ENCODE measurements at regions not wholly inside any gene's neighbourhood (a gene's known extent, or its start where the extent isn't known, plus 50 kb on each side); places are given as distances from the start of the nearest gene placed in this dataset.

DNA sequence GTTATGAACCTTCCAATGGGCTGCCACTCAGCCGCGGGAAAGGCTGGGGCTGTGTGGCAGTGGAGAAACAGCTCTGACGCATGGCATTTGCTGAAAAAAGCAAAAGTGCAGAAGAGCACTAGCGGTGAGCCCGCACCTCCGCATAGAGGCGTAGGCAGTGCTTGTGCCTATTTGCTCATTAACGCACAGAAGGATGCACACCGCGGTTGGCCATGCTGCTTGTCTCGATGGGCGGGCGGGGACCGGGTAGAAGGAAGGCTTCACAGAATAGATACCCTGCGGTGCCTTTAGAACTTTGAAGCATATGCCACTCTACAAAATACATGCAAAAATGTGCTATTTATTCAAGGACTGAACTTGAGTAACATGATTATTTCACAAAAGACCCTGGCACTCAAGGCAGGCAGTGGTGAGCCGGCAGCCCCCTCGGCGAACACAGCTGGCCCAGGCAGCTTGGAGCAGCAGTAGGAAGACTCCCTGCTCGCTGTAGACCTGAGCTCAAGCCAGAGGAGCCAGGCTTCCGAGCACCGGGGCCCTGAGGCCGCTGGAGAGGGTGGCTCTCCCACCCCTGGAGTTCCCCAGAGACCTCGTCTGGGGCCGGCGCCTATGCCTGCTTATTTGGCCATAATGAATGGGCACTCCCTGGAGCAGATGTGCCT is 71.5 kb downstream of the SIK1 start:
- Mint-ChIP-seq H3K27me3 (no peaks in the 10 kb centered on the region), H3K4me1 (peaks cover 61% of the 10 kb centered on the region), H3K27ac (peak overlapping the region; percentile 84), H3K4me3 (peak overlapping the region; percentile 44), H3K9me3 (ENCODE audit: insufficient read depth) (no peaks in the 10 kb centered on the region)
- Histone ChIP-seq H3K4me1 (ENCODE audit: control insufficient read depth in 2 of 2, insufficient read depth in 2 of 2, low read length in 2 of 2) (peaks cover 38 to 72% of the 10 kb centered on the region in 2 donors), H3K79me2 (ENCODE audit: control insufficient read depth, insufficient read depth, low read length) (no peaks in the 10 kb centered on the region), H4K20me1 (ENCODE audit: control insufficient read depth, insufficient read depth, low read length, poor library complexity, severe bottlenecking) (no peaks in the 10 kb centered on the region), H3K4me2 (replicated peaks; ENCODE audit: low read depth, low read length, poor library complexity, severe bottlenecking) (peak overlapping the region; percentile 27), H3K36me3 (replicated peaks in 1 of 2; ENCODE audit: control extremely low read depth in 1 of 2, control insufficient read depth in 1 of 2, extremely low read depth in 1 of 2, insufficient read depth in 2 of 2, low read length in 1 of 2) (no peaks in the 10 kb centered on the region), H3K27ac (ENCODE audit: low read length in 2 of 2) (peak overlapping the region; percentile 50 to 92), H3K27me3 (replicated peaks in 1 of 4; ENCODE audit: control extremely low read depth in 1 of 4, control insufficient read depth in 3 of 4, insufficient read depth in 4 of 4, low read length in 3 of 4) (no peaks in the 10 kb centered on the region), H3K4me3 (ENCODE audit: control extremely low read depth in 1 of 5, extremely low read depth in 1 of 5, insufficient read depth in 1 of 5, low read depth in 2 of 5, low read length in 4 of 5) (no peak overlapping the region), H3K9ac (ENCODE audit: low read length) (no peak overlapping the region), H2AFZ (ENCODE audit: insufficient read depth, low read depth, low read length, poor library complexity, severe bottlenecking) (no peak overlapping the region), H3K9me3 (ENCODE audit: control extremely low read depth in 1 of 3, control insufficient read depth in 2 of 3, insufficient read depth in 1 of 3, low read length in 2 of 3) (peaks cover 0 to 3% (median 0%) of the 10 kb centered on the region in 3 donors)
- ATAC-seq (ENCODE audit: low read depth) = no peak
- WGBS (ENCODE audit: insufficient coverage) = 73% methylated on average over 18 of the region's 25 CpGs
- intact Hi-C loops (cut with micrococcal nuclease) = no loop called here
- ChIA-PET POLR2A (interaction anchor here (0.9 kb wide), 1 partner anchor 14 kb away, joined by 4 read pairs; no protein-coding TSS in a partner anchor), CTCF (interaction anchor here (0.7 kb wide), 1 partner anchor 37 kb away, joined by 3 read pairs; no protein-coding TSS in a partner anchor)
- no peak for DNase-seq
- no peak for TF ChIP-seq EZH2 (IDR thresholded peaks at IDR 0.05; ENCODE audit: borderline replicate concordance, insufficient read depth, low read depth, low read length, poor library complexity, severe bottlenecking)
- TF ChIP-seq CTCF (IDR thresholded peaks at IDR 0.05) = no peak

DNA sequence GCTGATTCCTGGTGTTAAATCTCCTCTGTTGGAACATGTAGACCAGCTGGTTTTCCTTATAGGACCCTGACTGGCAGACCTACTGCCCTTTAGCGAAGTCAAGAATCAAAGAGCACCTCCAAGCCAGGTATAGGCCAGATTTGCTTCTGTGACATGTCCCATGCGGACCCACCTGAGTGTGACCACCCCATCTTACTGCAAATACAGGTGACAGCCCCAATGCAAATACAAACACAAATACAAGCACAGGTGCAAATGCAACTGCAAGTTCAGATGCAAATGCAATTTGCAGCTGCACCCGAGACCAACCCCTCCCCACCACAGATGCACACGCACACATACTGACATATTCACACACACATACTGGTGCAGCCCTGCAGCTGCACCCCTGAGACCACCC is 72.3 kb downstream of the SIK1 start:
- H3K27me3 ChIP-seq (replicated peaks in 1 of 4; ENCODE audit: control extremely low read depth in 1 of 4, control insufficient read depth in 3 of 4, insufficient read depth in 4 of 4, low read length in 3 of 4) = no peaks in the 10 kb centered on the region
- Mint-ChIP-seq H3K27me3 (no peaks in the 10 kb centered on the region), H3K4me3 (peak overlapping the region; percentile 44), H3K9me3 (ENCODE audit: insufficient read depth) (no peaks in the 10 kb centered on the region), H3K27ac (peak overlapping the region; percentile 84), H3K4me1 (peaks cover 56% of the 10 kb centered on the region)
- H3K9me3 ChIP-seq (ENCODE audit: control extremely low read depth in 1 of 3, control insufficient read depth in 2 of 3, insufficient read depth in 1 of 3, low read length in 2 of 3) = peaks cover 0 to 3% (median 0%) of the 10 kb centered on the region in 3 donors
- no peak overlapping the region for H2AFZ ChIP-seq (ENCODE audit: insufficient read depth, low read depth, low read length, poor library complexity, severe bottlenecking)
- no peak for ATAC-seq (ENCODE audit: low read depth)
- H3K4me2 ChIP-seq (replicated peaks; ENCODE audit: low read depth, low read length, poor library complexity, severe bottlenecking) = peak overlapping the region; percentile 37
- no peak for DNase-seq
- TF ChIP-seq CTCF (IDR thresholded peaks at IDR 0.05) = no peak
- TF ChIP-seq EZH2 (IDR thresholded peaks at IDR 0.05; ENCODE audit: borderline replicate concordance, insufficient read depth, low read depth, low read length, poor library complexity, severe bottlenecking) = no peak
- peaks cover 31 to 65% of the 10 kb centered on the region in 2 donors for H3K4me1 ChIP-seq (ENCODE audit: control insufficient read depth in 2 of 2, insufficient read depth in 2 of 2, low read length in 2 of 2)
- no peaks in the 10 kb centered on the region for H3K36me3 ChIP-seq (replicated peaks in 1 of 2; ENCODE audit: control extremely low read depth in 1 of 2, control insufficient read depth in 1 of 2, extremely low read depth in 1 of 2, insufficient read depth in 2 of 2, low read length in 1 of 2)
- CTCF ChIA-PET = interaction anchor here (0.7 kb wide), 1 partner anchor 36 kb away, joined by 3 read pairs; no protein-coding TSS in a partner anchor
- H3K79me2 ChIP-seq (ENCODE audit: control insufficient read depth, insufficient read depth, low read length) = no peaks in the 10 kb centered on the region
- H3K4me3 ChIP-seq (ENCODE audit: control extremely low read depth in 1 of 5, extremely low read depth in 1 of 5, insufficient read depth in 1 of 5, low read depth in 2 of 5, low read length in 4 of 5) = no peak overlapping the region
- no peaks in the 10 kb centered on the region for H4K20me1 ChIP-seq (ENCODE audit: control insufficient read depth, insufficient read depth, low read length, poor library complexity, severe bottlenecking)
- intact Hi-C loops (cut with micrococcal nuclease) = no loop called here
- peak overlapping the region; percentile 87 to 92 for H3K27ac ChIP-seq (ENCODE audit: low read length in 2 of 2)
- POLR2A ChIA-PET = no interaction called here
- H3K9ac ChIP-seq (ENCODE audit: low read length) = no peak overlapping the region
- WGBS (ENCODE audit: insufficient coverage) = 68% methylated on average over 4 of the region's 4 CpGs

Data from B cell (primary cell).